GM12873 (cell line): ENCODE measurements at regions not wholly inside any gene's neighbourhood (a gene's known extent, or its start where the extent isn't known, plus 50 kb on each side); places are given as distances from the start of the nearest gene placed in this dataset.

Experiments
- CTCF ChIP-seq: IDR thresholded peaks from 2 replicates; pipeline ENCODE4 v1.5.1; 2012; ENCODE audit warnings: low read depth, mild to moderate bottlenecking, moderate library complexity, low read length, control low read depth; ENCODE audit not compliant: insufficient read depth; ENCODE audit errors: missing control alignments

DNA sequence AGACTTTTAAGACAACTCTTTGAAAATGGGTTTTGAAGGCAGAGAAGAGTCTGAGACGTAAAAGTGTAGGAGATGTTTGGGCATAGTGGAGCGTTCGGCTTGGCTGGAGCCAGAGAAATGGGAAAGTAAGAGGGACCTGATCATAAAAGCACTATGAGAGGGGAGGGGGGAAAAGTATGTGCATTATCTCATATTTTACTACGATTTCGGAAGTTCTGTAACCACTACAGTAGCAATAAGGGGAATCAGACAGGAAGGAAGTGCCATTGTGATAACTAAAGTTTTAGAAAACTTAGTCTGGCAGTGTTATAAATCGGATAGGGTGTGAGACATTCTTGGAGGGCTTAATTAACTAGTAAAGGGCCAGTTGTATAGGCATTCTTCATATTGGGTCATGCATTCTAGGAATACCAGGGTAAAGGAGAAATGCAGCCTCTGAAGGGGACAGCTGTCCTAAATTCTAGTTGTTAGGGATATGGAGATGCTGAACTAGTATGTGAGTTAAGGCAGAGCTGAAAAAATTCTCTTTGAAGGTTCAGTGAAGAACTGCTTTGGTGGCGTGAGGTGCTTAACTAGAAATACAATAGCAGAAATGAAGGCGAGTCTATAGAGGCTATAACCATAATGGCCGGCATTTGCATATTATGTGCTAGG, 83.8 kb upstream of the FREM1 start:
- no peak for TF ChIP-seq CTCF

- TF ChIP-seq CTCF, result no peak
These were observed 83.0 kb upstream of the FREM1 start for GRCh38 chr9:14993061-14993800.

GRCh38 chr9:14992516-14992915, 82.3 kb upstream of the FREM1 start:
- TF ChIP-seq CTCF, result no peak

GRCh38 chr9:14992081-14992480, 81.9 kb upstream of the FREM1 start:
- no peak for TF ChIP-seq CTCF

DNA sequence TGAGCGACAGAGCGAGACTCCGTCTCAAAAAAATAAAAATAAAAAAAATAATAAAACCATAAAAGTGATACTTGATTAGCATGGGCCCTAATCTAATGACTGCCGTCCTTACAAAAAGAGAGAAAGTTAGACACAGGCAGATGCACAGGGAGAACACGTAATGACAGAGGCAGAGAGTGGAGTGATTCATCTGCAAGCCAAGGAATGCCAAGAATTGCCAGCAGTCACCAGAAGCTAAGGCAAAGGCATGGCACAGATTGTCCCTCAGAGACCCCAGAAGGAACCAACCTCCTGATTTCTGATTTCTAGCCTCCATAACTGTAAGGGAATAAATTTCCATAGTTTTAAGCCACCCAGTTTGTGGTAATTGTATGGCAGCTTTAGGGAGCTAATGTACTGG, 79.6 kb upstream of the FREM1 start:
- TF ChIP-seq CTCF, result no peak

GRCh38 chr9:14987858-14988257, 77.6 kb upstream of the FREM1 start:
- TF ChIP-seq CTCF, result no peak

DNA sequence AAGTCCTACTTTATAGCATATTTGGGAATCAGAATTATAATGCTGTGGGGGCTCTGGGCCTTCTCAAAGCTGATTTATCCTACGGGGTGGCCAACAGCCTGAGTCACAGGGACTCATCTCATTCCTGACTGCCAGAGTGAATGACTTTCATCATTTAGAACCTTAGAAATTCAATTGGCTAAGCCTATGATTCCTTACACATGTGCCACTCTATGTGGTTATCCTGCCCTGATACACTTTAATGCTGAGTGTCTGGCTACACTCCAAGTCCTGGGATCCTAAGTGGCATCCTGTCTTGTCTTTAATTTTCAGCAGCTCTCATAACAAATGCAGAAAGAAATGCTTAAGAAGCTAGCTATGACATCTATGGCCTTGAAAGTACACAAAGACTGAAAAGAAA, 75.2 kb upstream of the FREM1 start:
- TF ChIP-seq CTCF, result no peak
